Middle frontal gyrus (tissue), 1 donor: ENCODE measurements at regions not wholly inside any gene's neighbourhood (a gene's known extent, or its start where the extent isn't known, plus 50 kb on each side); places are given as distances from the start of the nearest gene placed in this dataset.
"Not testable (repeated sequence)": the region's sequence is repeated elsewhere in the genome, so short reads cannot be mapped to it uniquely, and the experiment has no call there.

ENCODE experiments used
- DNase-seq: peaks from one replicate; pipeline ENCODE4 v3.0.0-alpha.2; 2015; ENCODE audit warnings: low spot score; ENCODE audit errors: extremely low spot score

GRCh38 chr1:173300061-173301044, 93.2 kb upstream of the TNFSF4 start:
- DNase-seq, result no peak

GRCh38 chr1:173301507-173301906, 94.4 kb upstream of the TNFSF4 start:
- no peak for DNase-seq

GRCh38 chr1:173302366-173302765, 95.2 kb upstream of the TNFSF4 start:
- DNase-seq, result no peak

GRCh38 chr1:173302890-173303829, 96.0 kb upstream of the TNFSF4 start:
- DNase-seq, result no peak

- no peak for DNase-seq
Observed at GRCh38 chr1:173303984-173304383, 96.9 kb upstream of the TNFSF4 start.

GRCh38 chr1:173304529-173305227, 97.5 kb upstream of the TNFSF4 start:
- no peak for DNase-seq

GRCh38 chr1:173307845-173308244, 100.7 kb upstream of the TNFSF4 start:
- DNase-seq, result no peak

- no peak for DNase-seq
Observed at GRCh38 chr1:173314656-173315055, 107.5 kb upstream of the TNFSF4 start.

- DNase-seq, result no peak
Observed at GRCh38 chr1:173315296-173315695, 108.2 kb upstream of the TNFSF4 start.

- no peak for DNase-seq
Observed at GRCh38 chr1:173318788-173319187, 111.7 kb upstream of the TNFSF4 start.

GRCh38 chr1:173324352-173324751, 117.2 kb upstream of the TNFSF4 start:
- DNase-seq, result not testable (repeated sequence)

- DNase-seq, result not testable (repeated sequence)
Observed at GRCh38 chr1:173327987-173328386, 120.9 kb upstream of the TNFSF4 start.

GRCh38 chr1:173328961-173329360, 121.8 kb upstream of the TNFSF4 start:
- no peak for DNase-seq

- DNase-seq, result no peak
Observed at GRCh38 chr1:173329726-173330125, 122.6 kb upstream of the TNFSF4 start.

- no peak for DNase-seq
Observed at GRCh38 chr1:173330149-173330951, 123.2 kb upstream of the TNFSF4 start.

- DNase-seq, result not testable (repeated sequence)
Observed at GRCh38 chr1:173330952-173331548, 123.9 kb upstream of the TNFSF4 start.

- no peak for DNase-seq
Observed at GRCh38 chr1:173332026-173332425, 124.9 kb upstream of the TNFSF4 start.

- DNase-seq, result no peak
Observed at GRCh38 chr1:173333581-173333980, 126.5 kb upstream of the TNFSF4 start.

GRCh38 chr1:173337126-173337525, 130.0 kb upstream of the TNFSF4 start:
- DNase-seq, result no peak

- DNase-seq, result no peak
Observed at GRCh38 chr1:173341307-173341706, 134.2 kb upstream of the TNFSF4 start.
